ENCODE measurements at regions not wholly inside any gene's neighbourhood (a gene's known extent, or its start where the extent isn't known, plus 50 kb on each side); places are given as distances from the start of the nearest gene placed in this dataset.

DNA sequence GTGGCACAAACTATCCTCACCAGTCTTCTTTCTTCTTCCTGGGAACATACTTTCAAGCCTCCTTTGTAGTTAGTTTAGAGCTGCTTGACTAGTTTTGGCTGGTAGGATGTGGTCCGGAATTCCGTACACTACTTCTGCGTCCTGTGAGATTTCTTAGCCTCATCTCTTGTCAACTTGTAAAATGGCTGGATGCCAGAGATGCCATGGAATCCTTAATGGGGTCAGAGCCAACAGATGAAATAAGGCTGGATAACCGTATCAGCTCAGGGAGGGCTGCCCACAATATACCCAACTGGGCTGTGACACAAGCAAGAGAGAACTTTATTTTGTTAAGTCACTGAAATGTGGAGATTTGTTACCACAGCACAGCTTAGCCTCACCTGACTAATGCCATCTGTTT, 466.9 kb upstream of the MDFIC2 start:
- no peak overlapping the region for H3K27ac Mint-ChIP-seq
- no peak overlapping the region for H3K4me3 Mint-ChIP-seq
- peaks cover 12% of the 10 kb centered on the region for H3K27me3 ChIP-seq (ENCODE audit: control insufficient read depth, insufficient read depth, low read length)
- no peaks in the 10 kb centered on the region for H3K4me1 Mint-ChIP-seq
- ATAC-seq (ENCODE audit: low read depth in 2 of 2) = no peak
- H3K4me3 ChIP-seq (ENCODE audit: low read depth, low read length) = no peak overlapping the region
- H3K4me1 ChIP-seq (ENCODE audit: control insufficient read depth, insufficient read depth, low read length, poor library complexity, severe bottlenecking) = no peaks in the 10 kb centered on the region
- peaks cover 15% of the 10 kb centered on the region for H3K27me3 Mint-ChIP-seq
- DNase-seq = no peak
- no peaks in the 10 kb centered on the region for H3K36me3 ChIP-seq (ENCODE audit: control insufficient read depth, insufficient read depth, low read length)
- H3K9me3 Mint-ChIP-seq = peaks cover 0 to 9% (median 2%) of the 10 kb centered on the region in 7 donors
- H3K9me3 ChIP-seq (ENCODE audit: control insufficient read depth in 2 of 2, low read length in 2 of 2) = no peaks in the 10 kb centered on the region
- H3K27ac ChIP-seq (ENCODE audit: insufficient read depth, low read length, poor library complexity, severe bottlenecking) = no peak overlapping the region
- H3K36me3 Mint-ChIP-seq = no peaks in the 10 kb centered on the region

DNA sequence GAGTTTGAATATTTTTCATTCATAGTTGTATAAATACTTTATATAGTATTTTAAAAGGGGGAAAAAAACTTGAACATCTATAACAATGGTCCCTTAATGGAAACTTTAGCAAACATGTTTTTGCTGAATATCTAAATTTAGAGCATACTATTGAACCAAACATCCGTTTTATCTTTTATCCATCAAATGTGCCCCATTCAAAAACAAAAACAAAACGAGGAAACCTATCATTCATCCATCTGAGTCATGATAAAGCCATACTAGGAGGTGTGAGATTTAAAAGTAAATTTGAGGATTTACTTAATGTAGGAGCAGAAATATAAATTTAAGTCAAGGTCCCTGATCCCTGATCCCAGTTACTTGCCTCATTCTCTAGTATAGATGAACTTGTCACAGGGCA, 463.6 kb upstream of the MDFIC2 start:
- Mint-ChIP-seq H3K4me1 (no peaks in the 10 kb centered on the region), H3K4me3 (no peak overlapping the region), H3K9me3 (peaks cover 0 to 9% (median 2%) of the 10 kb centered on the region in 7 donors), H3K36me3 (no peaks in the 10 kb centered on the region), H3K27ac (no peak overlapping the region), H3K27me3 (peaks cover 16% of the 10 kb centered on the region)
- H3K9me3 ChIP-seq (ENCODE audit: control insufficient read depth in 2 of 2, low read length in 2 of 2) = no peaks in the 10 kb centered on the region
- DNase-seq = no peak
- H3K4me1 ChIP-seq (ENCODE audit: control insufficient read depth, insufficient read depth, low read length, poor library complexity, severe bottlenecking) = no peaks in the 10 kb centered on the region
- H3K4me3 ChIP-seq (ENCODE audit: low read depth, low read length) = no peak overlapping the region
- no peak overlapping the region for H3K27ac ChIP-seq (ENCODE audit: insufficient read depth, low read length, poor library complexity, severe bottlenecking)
- H3K36me3 ChIP-seq (ENCODE audit: control insufficient read depth, insufficient read depth, low read length) = no peaks in the 10 kb centered on the region
- no peak for ATAC-seq (ENCODE audit: low read depth in 2 of 2)
- peaks cover 18% of the 10 kb centered on the region for H3K27me3 ChIP-seq (ENCODE audit: control insufficient read depth, insufficient read depth, low read length)

DNA sequence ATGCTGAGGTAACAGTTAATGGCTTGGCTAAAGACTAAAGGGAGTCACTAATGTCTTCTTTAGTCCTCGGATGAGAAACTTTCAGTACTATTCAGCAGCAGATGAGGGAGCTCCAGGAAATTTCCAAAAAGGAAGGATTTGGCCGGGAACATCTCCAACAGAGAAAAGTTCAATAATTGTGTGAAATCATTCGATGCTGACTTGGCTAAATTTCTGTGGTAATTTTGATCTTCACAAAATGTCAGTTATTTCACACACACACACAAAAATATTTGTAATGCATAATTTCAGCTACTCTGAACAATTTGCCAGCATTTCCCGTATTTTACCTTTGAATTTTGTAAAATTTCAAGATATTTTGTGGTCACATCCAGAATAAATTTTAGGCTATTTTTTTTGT, 462.8 kb upstream of the MDFIC2 start:
- peaks cover 0 to 9% (median 2%) of the 10 kb centered on the region in 7 donors for H3K9me3 Mint-ChIP-seq
- no peak overlapping the region for H3K27ac Mint-ChIP-seq
- no peaks in the 10 kb centered on the region for H3K36me3 Mint-ChIP-seq
- H3K4me3 ChIP-seq (ENCODE audit: low read depth, low read length) = no peak overlapping the region
- H3K4me1 ChIP-seq (ENCODE audit: control insufficient read depth, insufficient read depth, low read length, poor library complexity, severe bottlenecking) = no peaks in the 10 kb centered on the region
- H3K4me1 Mint-ChIP-seq = no peaks in the 10 kb centered on the region
- no peaks in the 10 kb centered on the region for H3K9me3 ChIP-seq (ENCODE audit: control insufficient read depth in 2 of 2, low read length in 2 of 2)
- no peak for ATAC-seq (ENCODE audit: low read depth in 2 of 2)
- peaks cover 24% of the 10 kb centered on the region for H3K27me3 ChIP-seq (ENCODE audit: control insufficient read depth, insufficient read depth, low read length)
- no peak overlapping the region for H3K4me3 Mint-ChIP-seq
- H3K27ac ChIP-seq (ENCODE audit: insufficient read depth, low read length, poor library complexity, severe bottlenecking) = no peak overlapping the region
- no peaks in the 10 kb centered on the region for H3K36me3 ChIP-seq (ENCODE audit: control insufficient read depth, insufficient read depth, low read length)
- no peak for DNase-seq
- peaks cover 24% of the 10 kb centered on the region for H3K27me3 Mint-ChIP-seq

DNA sequence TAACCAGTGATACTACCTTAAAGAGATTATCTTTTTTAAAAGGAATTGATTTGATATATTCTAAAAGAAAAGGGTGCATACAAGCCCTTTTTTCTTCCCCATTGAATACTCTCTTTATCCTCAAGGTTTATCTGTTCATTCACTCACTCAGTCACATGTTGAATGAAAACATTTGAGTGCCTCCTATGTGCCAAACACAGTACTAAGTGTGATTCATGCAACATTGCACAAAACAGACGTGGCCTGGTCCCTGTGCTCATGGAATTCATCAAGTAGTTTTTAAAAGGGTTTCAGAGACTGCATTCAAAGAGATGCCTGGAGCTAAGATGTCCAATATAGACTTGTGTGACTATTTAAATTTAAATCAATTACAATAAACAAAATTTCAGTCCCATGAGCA, 462.2 kb upstream of the MDFIC2 start:
- Mint-ChIP-seq H3K4me3 (no peak overlapping the region), H3K27ac (no peak overlapping the region), H3K36me3 (no peaks in the 10 kb centered on the region), H3K27me3 (peaks cover 29% of the 10 kb centered on the region), H3K9me3 (peaks cover 0 to 9% (median 2%) of the 10 kb centered on the region in 7 donors), H3K4me1 (no peaks in the 10 kb centered on the region)
- Histone ChIP-seq H3K27ac (ENCODE audit: insufficient read depth, low read length, poor library complexity, severe bottlenecking) (no peak overlapping the region), H3K27me3 (ENCODE audit: control insufficient read depth, insufficient read depth, low read length) (peaks cover 25% of the 10 kb centered on the region), H3K9me3 (ENCODE audit: control insufficient read depth in 2 of 2, low read length in 2 of 2) (no peaks in the 10 kb centered on the region), H3K36me3 (ENCODE audit: control insufficient read depth, insufficient read depth, low read length) (no peaks in the 10 kb centered on the region), H3K4me3 (ENCODE audit: low read depth, low read length) (no peak overlapping the region), H3K4me1 (ENCODE audit: control insufficient read depth, insufficient read depth, low read length, poor library complexity, severe bottlenecking) (no peaks in the 10 kb centered on the region)
- no peak for DNase-seq
- no peak for ATAC-seq (ENCODE audit: low read depth in 2 of 2)

DNA sequence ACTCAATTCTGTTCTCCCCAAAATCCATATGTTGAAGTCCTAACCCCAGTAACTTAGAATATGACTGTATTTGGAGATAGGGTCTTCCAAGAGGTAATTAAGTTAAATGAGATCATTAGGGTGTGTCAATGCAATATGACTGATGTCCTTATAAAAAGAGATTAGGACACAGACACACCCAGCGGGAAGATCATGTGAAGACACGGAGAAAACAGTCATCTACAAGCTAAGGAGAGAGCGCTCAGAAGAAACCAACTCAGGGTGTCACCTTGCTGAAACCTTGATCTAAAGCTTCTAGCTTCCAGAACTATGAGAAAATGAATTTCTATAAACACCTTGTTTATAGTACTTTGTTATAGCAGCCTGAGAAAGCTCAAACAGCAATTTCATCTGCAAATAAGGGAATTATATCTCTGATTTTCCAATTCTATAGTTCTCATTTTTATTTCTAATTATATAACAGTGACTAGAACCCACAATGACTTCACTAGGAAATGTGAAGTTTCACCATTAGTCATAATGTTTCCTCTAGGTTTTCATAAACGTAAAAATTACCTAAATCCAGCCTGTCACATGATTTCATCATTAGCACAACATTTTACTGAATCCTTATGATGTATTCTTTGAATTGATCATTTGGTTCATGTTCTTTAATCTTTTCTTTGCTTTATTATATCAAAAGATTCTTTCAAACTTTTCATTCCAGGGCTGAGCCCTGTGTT, 459.1 kb upstream of the MDFIC2 start:
- no peak overlapping the region for H3K27ac Mint-ChIP-seq
- H3K4me3 Mint-ChIP-seq = no peak overlapping the region
- no peaks in the 10 kb centered on the region for H3K36me3 Mint-ChIP-seq

DNA sequence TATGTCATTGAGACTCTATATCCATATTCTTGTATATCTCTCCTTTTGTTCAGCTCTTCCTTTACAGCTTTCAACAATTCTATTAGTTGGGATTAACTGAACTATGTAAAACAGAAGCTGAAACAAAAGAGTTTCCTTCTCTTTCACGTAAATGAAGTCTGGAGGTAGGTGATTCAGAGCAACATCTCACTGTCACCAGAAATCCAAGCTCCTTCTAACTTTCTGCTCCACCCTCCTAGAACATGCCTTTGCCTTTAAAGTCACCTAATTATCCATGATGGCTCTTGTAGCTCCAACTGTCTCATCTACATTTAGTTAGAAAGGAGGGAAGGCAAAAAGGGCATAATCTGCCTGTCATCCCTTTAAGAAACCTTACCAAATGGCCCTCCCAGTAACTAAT, 458.2 kb upstream of the MDFIC2 start:
- no peaks in the 10 kb centered on the region for H3K36me3 ChIP-seq (ENCODE audit: control insufficient read depth, insufficient read depth, low read length)
- Mint-ChIP-seq H3K9me3 (peaks cover 0 to 3% (median 0%) of the 10 kb centered on the region in 7 donors), H3K27ac (no peak overlapping the region), H3K27me3 (peaks cover 32% of the 10 kb centered on the region), H3K36me3 (no peaks in the 10 kb centered on the region), H3K4me3 (no peak overlapping the region), H3K4me1 (no peaks in the 10 kb centered on the region)
- DNase-seq = no peak
- no peaks in the 10 kb centered on the region for H3K4me1 ChIP-seq (ENCODE audit: control insufficient read depth, insufficient read depth, low read length, poor library complexity, severe bottlenecking)
- ATAC-seq (ENCODE audit: low read depth in 2 of 2) = no peak
- H3K9me3 ChIP-seq (ENCODE audit: control insufficient read depth in 2 of 2, low read length in 2 of 2) = no peaks in the 10 kb centered on the region
- H3K27me3 ChIP-seq (ENCODE audit: control insufficient read depth, insufficient read depth, low read length) = peaks cover 22% of the 10 kb centered on the region
- H3K27ac ChIP-seq (ENCODE audit: insufficient read depth, low read length, poor library complexity, severe bottlenecking) = no peak overlapping the region
- no peak overlapping the region for H3K4me3 ChIP-seq (ENCODE audit: low read depth, low read length)

More for the DNA sequence above, 459.1 kb upstream of the MDFIC2 start:
- no peaks in the 10 kb centered on the region for H3K4me1 ChIP-seq (ENCODE audit: control insufficient read depth, insufficient read depth, low read length, poor library complexity, severe bottlenecking)
- Mint-ChIP-seq H3K4me1 (no peaks in the 10 kb centered on the region), H3K9me3 (peaks cover 0 to 3% (median 0%) of the 10 kb centered on the region in 7 donors), H3K27me3 (peaks cover 31% of the 10 kb centered on the region)
- H3K27ac ChIP-seq (ENCODE audit: insufficient read depth, low read length, poor library complexity, severe bottlenecking) = no peak overlapping the region
- H3K36me3 ChIP-seq (ENCODE audit: control insufficient read depth, insufficient read depth, low read length) = no peaks in the 10 kb centered on the region
- H3K9me3 ChIP-seq (ENCODE audit: control insufficient read depth in 2 of 2, low read length in 2 of 2) = no peaks in the 10 kb centered on the region
- no peak for ATAC-seq (ENCODE audit: low read depth in 2 of 2)
- H3K27me3 ChIP-seq (ENCODE audit: control insufficient read depth, insufficient read depth, low read length) = peaks cover 21% of the 10 kb centered on the region
- DNase-seq = peak in 1 of 3 donors; percentile 24
- no peak overlapping the region for H3K4me3 ChIP-seq (ENCODE audit: low read depth, low read length)

DNA sequence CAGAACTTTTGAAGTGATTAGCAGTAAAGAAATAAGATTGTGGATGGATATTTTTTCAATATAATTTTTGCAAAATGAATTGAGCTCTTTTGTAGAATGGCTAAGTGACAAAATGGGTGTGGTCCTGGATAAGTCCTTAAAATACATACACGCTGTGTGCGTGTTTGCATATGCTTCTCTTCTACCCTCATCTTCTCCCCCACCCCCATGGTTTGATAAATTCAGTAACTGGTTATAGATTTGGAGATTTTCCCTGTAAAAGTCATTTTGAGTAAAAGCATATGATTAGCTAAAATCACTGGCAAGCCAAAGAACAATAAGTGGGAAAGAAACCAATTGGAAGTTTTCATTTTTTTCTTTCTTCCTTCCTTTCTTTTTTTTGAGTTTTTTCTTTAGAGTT, 453.9 kb upstream of the MDFIC2 start:
- no peaks in the 10 kb centered on the region for H3K9me3 ChIP-seq (ENCODE audit: control insufficient read depth in 2 of 2, low read length in 2 of 2)
- Mint-ChIP-seq H3K27me3 (peaks cover 33% of the 10 kb centered on the region), H3K36me3 (no peaks in the 10 kb centered on the region), H3K9me3 (peaks cover 0 to 4% (median 0%) of the 10 kb centered on the region in 7 donors), H3K27ac (no peak overlapping the region), H3K4me1 (no peaks in the 10 kb centered on the region), H3K4me3 (no peak overlapping the region)
- peaks cover 12% of the 10 kb centered on the region for H3K27me3 ChIP-seq (ENCODE audit: control insufficient read depth, insufficient read depth, low read length)
- no peaks in the 10 kb centered on the region for H3K36me3 ChIP-seq (ENCODE audit: control insufficient read depth, insufficient read depth, low read length)
- no peak for DNase-seq
- no peaks in the 10 kb centered on the region for H3K4me1 ChIP-seq (ENCODE audit: control insufficient read depth, insufficient read depth, low read length, poor library complexity, severe bottlenecking)
- ATAC-seq (ENCODE audit: low read depth in 2 of 2) = no peak
- H3K27ac ChIP-seq (ENCODE audit: insufficient read depth, low read length, poor library complexity, severe bottlenecking) = no peak overlapping the region
- no peak overlapping the region for H3K4me3 ChIP-seq (ENCODE audit: low read depth, low read length)

DNA sequence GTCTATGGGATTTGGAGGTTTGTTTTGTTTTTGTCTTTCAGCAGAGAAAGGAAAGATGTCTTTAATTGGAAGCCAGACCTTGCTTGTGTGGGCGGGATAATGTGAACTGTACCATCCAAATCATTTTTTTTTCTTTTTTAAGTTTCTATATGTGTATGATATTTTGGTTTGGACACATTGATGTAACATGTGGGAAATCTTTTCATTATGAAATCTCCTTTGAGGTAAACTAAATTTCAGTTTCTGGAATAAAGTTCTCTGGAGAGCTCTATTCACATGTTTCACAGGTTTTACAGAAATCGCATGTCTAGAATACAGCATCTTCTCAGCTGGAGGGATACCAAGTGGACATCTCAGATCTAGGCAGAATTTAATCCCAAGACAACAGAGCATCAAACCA, 451.5 kb upstream of the MDFIC2 start:
- DNase-seq (no peak), ATAC-seq (ENCODE audit: low read depth in 2 of 2) (no peak)
- Mint-ChIP-seq H3K27me3 (peaks cover 18% of the 10 kb centered on the region), H3K4me1 (no peaks in the 10 kb centered on the region), H3K36me3 (no peaks in the 10 kb centered on the region), H3K9me3 (peaks cover 0 to 2% (median 0%) of the 10 kb centered on the region in 7 donors), H3K4me3 (no peak overlapping the region), H3K27ac (no peak overlapping the region)
- H3K27ac ChIP-seq (ENCODE audit: insufficient read depth, low read length, poor library complexity, severe bottlenecking) = no peak overlapping the region
- no peaks in the 10 kb centered on the region for H3K4me1 ChIP-seq (ENCODE audit: control insufficient read depth, insufficient read depth, low read length, poor library complexity, severe bottlenecking)
- H3K27me3 ChIP-seq (ENCODE audit: control insufficient read depth, insufficient read depth, low read length) = peaks cover 2% of the 10 kb centered on the region
- no peaks in the 10 kb centered on the region for H3K36me3 ChIP-seq (ENCODE audit: control insufficient read depth, insufficient read depth, low read length)
- H3K9me3 ChIP-seq (ENCODE audit: control insufficient read depth in 2 of 2, low read length in 2 of 2) = no peaks in the 10 kb centered on the region
- no peak overlapping the region for H3K4me3 ChIP-seq (ENCODE audit: low read depth, low read length)

Measured in CD4-positive, CD25-positive, alpha-beta regulatory T cell (primary cell).